Calu3 (cell line): ENCODE measurements at regions not wholly inside any gene's neighbourhood (a gene's known extent, or its start where the extent isn't known, plus 50 kb on each side); places are given as distances from the start of the nearest gene placed in this dataset.
A peak's percentile ranks its signal among the peaks of the same experiment; 100 is the strongest.

Source experiments
- BruUV-seq: library from RNA; stranded (reverse); fragments of 400-500 nt; replicated peaks from 2 replicates; lab custom pipeline; 2021; lab: Mats Ljungman, UMichigan
- CTCF ChIA-PET: fragments of 300-600 bp; sonication (Branson Sonifier 250); formaldehyde crosslinking; loops from one replicate; lab custom pipeline; 2022; ENCODE audit warnings: antibody characterized with exemption; lab: Charles Lee
- DNase-seq: peaks from one replicate; pipeline ENCODE4 v3.0.0; 2022
- H3K27ac Mint-ChIP-seq: one replicate; pipeline ENCODE4 v1.8.0; 2022; ENCODE audit warnings: mixed read lengths; ENCODE audit not compliant: unreplicated experiment
- H3K27me3 Mint-ChIP-seq: one replicate; pipeline ENCODE4 v1.8.0; 2022; ENCODE audit warnings: mixed read lengths; ENCODE audit not compliant: unreplicated experiment
- H3K36me3 Mint-ChIP-seq: one replicate; pipeline ENCODE4 v1.8.0; 2022; ENCODE audit warnings: mild to moderate bottlenecking, moderate library complexity, mixed read lengths; ENCODE audit not compliant: insufficient read depth, unreplicated experiment
- H3K4me1 Mint-ChIP-seq: one replicate; pipeline ENCODE4 v1.8.0; 2022; ENCODE audit warnings: mild to moderate bottlenecking, low read depth, mixed read lengths; ENCODE audit not compliant: unreplicated experiment
- H3K4me3 Mint-ChIP-seq: one replicate; pipeline ENCODE4 v1.8.0; 2022; ENCODE audit warnings: mild to moderate bottlenecking, low read depth, moderate library complexity, mixed read lengths; ENCODE audit not compliant: unreplicated experiment
- H3K9me3 Mint-ChIP-seq: one replicate; pipeline ENCODE4 v1.8.0; 2022; ENCODE audit warnings: low read depth, mixed read lengths; ENCODE audit not compliant: unreplicated experiment
- intact Hi-C: fragments of 100-400 bp; cut with micrococcal nuclease; formaldehyde crosslinking; loops from one replicate; pipeline ENCODE4 v1.10.0; 2022; ENCODE audit not compliant: unreplicated experiment
- TF ChIP-seq, protein P1 (sequence below): fragments of 200-600 bp; IDR thresholded peaks from one replicate; pipeline ENCODE4 v1.8.0; 2022; ENCODE audit warnings: antibody characterized with exemption; ENCODE audit not compliant: unreplicated experiment

DNA sequence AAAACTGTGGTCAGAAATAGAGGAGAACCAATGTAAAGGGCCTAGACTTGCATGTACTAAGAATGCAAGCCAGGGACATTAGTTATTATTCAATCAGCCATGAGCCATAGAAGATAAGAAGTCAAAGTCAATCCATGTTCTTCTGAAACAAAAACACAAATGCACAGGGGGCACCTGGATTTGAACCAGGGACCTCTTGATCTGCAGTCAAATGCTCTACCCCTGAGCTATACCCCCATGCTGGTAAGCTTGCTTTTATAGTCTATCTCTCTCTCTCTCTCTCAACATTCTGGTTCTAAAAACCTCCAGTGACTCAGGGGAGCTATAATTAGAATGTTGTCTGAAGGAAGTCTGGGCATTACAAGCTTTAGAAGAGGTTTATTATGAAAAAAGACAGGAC, 85.6 kb upstream of the ACP3 start:
- no peaks in the 10 kb centered on the region for H3K27me3 Mint-ChIP-seq
- H3K27ac Mint-ChIP-seq = peak overlapping the region; percentile 73
- no TSS peak for BruUV-seq
- intact Hi-C loops = no loop called here
- TF ChIP-seq, protein P1, sequence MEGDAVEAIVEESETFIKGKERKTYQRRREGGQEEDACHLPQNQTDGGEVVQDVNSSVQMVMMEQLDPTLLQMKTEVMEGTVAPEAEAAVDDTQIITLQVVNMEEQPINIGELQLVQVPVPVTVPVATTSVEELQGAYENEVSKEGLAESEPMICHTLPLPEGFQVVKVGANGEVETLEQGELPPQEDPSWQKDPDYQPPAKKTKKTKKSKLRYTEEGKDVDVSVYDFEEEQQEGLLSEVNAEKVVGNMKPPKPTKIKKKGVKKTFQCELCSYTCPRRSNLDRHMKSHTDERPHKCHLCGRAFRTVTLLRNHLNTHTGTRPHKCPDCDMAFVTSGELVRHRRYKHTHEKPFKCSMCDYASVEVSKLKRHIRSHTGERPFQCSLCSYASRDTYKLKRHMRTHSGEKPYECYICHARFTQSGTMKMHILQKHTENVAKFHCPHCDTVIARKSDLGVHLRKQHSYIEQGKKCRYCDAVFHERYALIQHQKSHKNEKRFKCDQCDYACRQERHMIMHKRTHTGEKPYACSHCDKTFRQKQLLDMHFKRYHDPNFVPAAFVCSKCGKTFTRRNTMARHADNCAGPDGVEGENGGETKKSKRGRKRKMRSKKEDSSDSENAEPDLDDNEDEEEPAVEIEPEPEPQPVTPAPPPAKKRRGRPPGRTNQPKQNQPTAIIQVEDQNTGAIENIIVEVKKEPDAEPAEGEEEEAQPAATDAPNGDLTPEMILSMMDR = no peak
- H3K4me1 Mint-ChIP-seq = peaks cover 11% of the 10 kb centered on the region
- peaks cover 7% of the 10 kb centered on the region for H3K36me3 Mint-ChIP-seq
- no peaks in the 10 kb centered on the region for H3K9me3 Mint-ChIP-seq
- peak; percentile 38 for DNase-seq
- no peak overlapping the region for H3K4me3 Mint-ChIP-seq
- CTCF ChIA-PET = interaction anchor here (0.6 to 2.2 kb wide), 4 partner anchors 16 to 197 kb away, joined by 3 to 6 read pairs (median 3); partner anchors contain the start of gene CPNE4

DNA sequence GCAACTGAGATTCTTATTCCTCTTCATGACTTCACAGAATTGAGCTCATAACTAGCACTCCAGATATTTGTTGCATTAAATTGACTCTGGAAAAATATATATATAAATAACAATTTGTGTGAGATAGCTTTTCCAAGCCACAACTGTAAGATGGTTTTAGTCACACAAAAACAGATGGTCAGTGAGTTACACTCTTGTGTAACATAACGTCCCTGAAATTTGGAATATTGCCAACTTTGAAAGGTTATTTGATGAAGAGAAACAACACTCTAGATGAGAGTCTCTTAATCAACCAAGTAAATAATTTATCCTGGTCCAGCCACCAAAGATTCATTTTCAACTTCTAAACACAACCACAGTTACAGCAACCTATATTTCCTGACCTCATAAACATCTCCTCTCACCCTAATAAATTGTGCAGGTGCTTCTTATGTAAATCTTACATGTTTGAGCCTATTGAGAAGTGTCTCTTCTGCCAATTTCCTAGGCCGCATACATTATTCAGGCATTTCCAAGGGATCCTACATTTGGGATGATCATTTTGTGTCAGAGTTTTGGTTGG, 84.9 kb upstream of the ACP3 start:
- CTCF ChIA-PET = interaction anchor here (0.7 to 2.2 kb wide), 3 partner anchors 16 to 198 kb away, joined by 3 to 6 read pairs (median 3); partner anchors contain the start of gene CPNE4
- no TSS peak for BruUV-seq
- intact Hi-C loops = no loop called here

DNA sequence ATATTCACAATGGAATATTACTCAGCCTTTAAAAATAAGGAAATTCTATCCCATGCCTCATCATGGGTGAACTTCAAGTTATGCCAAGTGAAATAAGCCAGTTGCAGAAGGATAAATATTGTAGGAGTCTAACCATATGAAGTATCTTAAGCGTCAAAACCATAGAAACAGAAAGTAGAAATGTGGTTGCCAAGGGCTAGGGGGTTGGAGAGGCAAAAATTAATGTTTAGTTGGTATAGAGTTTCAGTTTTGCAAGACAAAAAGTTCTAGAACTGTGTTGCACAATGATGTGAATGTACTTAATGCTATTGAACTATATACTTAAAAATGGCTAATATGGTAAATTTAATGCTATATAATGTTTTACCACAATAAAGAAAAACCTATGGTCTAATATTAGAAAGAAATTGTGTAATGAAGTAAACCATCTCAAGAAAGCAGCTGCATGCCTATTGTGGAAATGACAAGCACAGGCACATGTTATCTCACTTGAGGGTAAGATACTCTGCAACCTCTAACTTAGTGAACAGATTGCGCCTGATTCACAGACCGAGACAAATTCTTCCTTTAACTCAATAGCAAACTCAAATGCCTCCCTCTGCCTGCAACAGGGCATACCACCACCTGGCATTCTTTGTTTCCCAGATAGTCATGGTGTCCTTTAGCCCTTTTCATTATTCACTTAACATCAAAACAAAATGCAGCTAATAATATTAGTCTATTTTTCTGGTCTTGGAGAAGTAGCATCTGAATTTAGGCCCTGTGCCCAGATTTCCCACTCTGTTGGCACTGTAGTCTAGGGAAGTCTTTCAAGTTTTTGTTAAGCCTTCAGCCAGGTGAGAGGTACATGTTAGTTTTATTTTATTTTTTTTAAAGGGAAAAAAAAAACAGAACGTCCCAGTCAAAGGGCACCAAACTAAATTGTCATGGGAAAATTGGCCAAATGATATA, 80.2 kb upstream of the ACP3 start:
- Mint-ChIP-seq H3K27ac (no peak overlapping the region), H3K4me3 (no peak overlapping the region), H3K4me1 (peaks cover 5% of the 10 kb centered on the region), H3K36me3 (no peaks in the 10 kb centered on the region), H3K27me3 (peaks cover 19% of the 10 kb centered on the region), H3K9me3 (peaks cover 2% of the 10 kb centered on the region)
- TF ChIP-seq, protein P1 = no peak
- no peak for DNase-seq
- intact Hi-C loops = no loop called here
- no TSS peak for BruUV-seq
- CTCF ChIA-PET = no interaction called here

More for the DNA sequence above, 84.9 kb upstream of the ACP3 start:
- TF ChIP-seq, protein P1 = no peak
- Mint-ChIP-seq H3K4me3 (no peak overlapping the region), H3K27ac (no peak overlapping the region), H3K4me1 (peaks cover 11% of the 10 kb centered on the region), H3K27me3 (no peaks in the 10 kb centered on the region), H3K9me3 (no peaks in the 10 kb centered on the region), H3K36me3 (peaks cover 7% of the 10 kb centered on the region)
- DNase-seq = no peak

DNA sequence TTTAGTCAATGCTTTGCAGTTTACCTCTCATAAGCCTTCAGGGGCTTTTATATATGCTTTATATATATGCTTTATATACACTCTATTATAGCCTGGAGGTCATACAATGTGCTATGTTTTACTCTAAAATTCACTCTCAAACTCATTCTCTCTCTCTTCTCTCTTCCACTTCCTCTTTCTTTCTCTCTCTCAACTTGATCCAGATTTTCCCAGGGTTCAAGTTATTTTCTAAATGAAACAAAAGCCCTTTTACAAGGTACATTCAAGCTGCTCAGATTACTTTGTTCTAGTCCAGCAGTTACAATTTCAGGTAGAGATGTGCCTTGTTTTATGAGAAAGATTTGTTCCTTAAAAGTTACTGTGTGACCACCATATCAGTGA, 79.6 kb upstream of the ACP3 start:
- intact Hi-C loops = no loop called here
- Mint-ChIP-seq H3K4me3 (no peak overlapping the region), H3K9me3 (peaks cover 2% of the 10 kb centered on the region), H3K4me1 (no peaks in the 10 kb centered on the region), H3K27me3 (peaks cover 25% of the 10 kb centered on the region), H3K27ac (no peak overlapping the region), H3K36me3 (no peaks in the 10 kb centered on the region)
- no TSS peak for BruUV-seq
- DNase-seq = no peak
- TF ChIP-seq, protein P1 = no peak
- CTCF ChIA-PET = no interaction called here
